ENCODE measurements at regions not wholly inside any gene's neighbourhood (a gene's known extent, or its start where the extent isn't known, plus 50 kb on each side); places are given as distances from the start of the nearest gene placed in this dataset.
"Not testable (repeated sequence)": the region's sequence is repeated elsewhere in the genome, so short reads cannot be mapped to it uniquely, and the experiment has no call there.

- DNase-seq, result no peak
Measured at GRCh38 chr5:107772418-107773310, 101.9 kb upstream of the EFNA5 start.

- DNase-seq, result no peak
Measured at GRCh38 chr5:107771926-107772325, 101.2 kb upstream of the EFNA5 start.

- no peak for DNase-seq
Measured at GRCh38 chr5:107770051-107770450, 99.3 kb upstream of the EFNA5 start.

- no peak for DNase-seq
Measured at GRCh38 chr5:107769519-107769918, 98.8 kb upstream of the EFNA5 start.

- DNase-seq, result no peak
Measured at GRCh38 chr5:107766972-107767371, 96.2 kb upstream of the EFNA5 start.

GRCh38 chr5:107766439-107766838 is 95.7 kb upstream of the EFNA5 start:
- DNase-seq, result no peak

GRCh38 chr5:107765805-107766063 is 95.0 kb upstream of the EFNA5 start:
- no peak for DNase-seq

- no peak for DNase-seq
Measured at GRCh38 chr5:107764976-107765804, 94.5 kb upstream of the EFNA5 start.

- DNase-seq, result no peak
Measured at GRCh38 chr5:107764282-107764681, 93.5 kb upstream of the EFNA5 start.

- no peak for DNase-seq
Measured at GRCh38 chr5:107753427-107753826, 82.7 kb upstream of the EFNA5 start.

- DNase-seq, result no peak
Measured at GRCh38 chr5:107744418-107745330, 73.9 kb upstream of the EFNA5 start.

GRCh38 chr5:107743373-107744000 is 72.8 kb upstream of the EFNA5 start:
- DNase-seq, result peak; percentile 74

- no peak for DNase-seq
Measured at GRCh38 chr5:107739661-107740060, 68.9 kb upstream of the EFNA5 start.

- DNase-seq, result peak; percentile 53
Measured at GRCh38 chr5:107736638-107737037, 65.9 kb upstream of the EFNA5 start.

GRCh38 chr5:107736089-107736488 is 65.4 kb upstream of the EFNA5 start:
- not testable (repeated sequence) for DNase-seq

GRCh38 chr5:107735558-107735957 is 64.8 kb upstream of the EFNA5 start:
- no peak for DNase-seq

- no peak for DNase-seq
Measured at GRCh38 chr5:107726896-107727295, 56.2 kb upstream of the EFNA5 start.

- no peak for DNase-seq
Measured at GRCh38 chr5:107724642-107725041, 53.9 kb upstream of the EFNA5 start.

GRCh38 chr5:107721241-107721640 is 50.5 kb upstream of the EFNA5 start:
- DNase-seq, result not testable (repeated sequence)

Measured in HCEC 1CT (cell line).